ENCODE measurements at regions not wholly inside any gene's neighbourhood (a gene's known extent, or its start where the extent isn't known, plus 50 kb on each side); places are given as distances from the start of the nearest gene placed in this dataset.

DNA sequence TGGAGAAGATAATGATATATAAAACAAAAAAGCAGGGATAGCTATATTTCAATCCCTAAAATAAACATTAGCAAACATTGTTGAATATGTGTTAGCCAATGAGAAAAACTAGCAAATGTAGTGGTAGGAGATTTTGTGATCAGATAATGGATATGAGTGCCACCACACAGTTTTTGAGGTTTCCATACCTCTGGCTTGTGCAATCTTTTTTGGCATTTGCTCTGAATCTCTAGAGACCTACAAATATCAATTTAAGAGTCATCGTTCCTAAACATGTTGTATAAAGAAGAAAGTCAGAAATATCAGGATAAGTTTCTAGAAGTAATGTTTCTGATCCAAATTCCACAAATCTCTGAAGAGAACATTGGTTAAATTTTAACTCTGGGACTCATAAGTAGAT, 308.7 kb downstream of the PDGFC start:
- no peaks in the 10 kb centered on the region for H3K4me1 ChIP-seq
- DNase-seq = no peak
- H3K9ac ChIP-seq (ENCODE audit: low read depth in 2 of 2, low read length in 2 of 2) = no peak overlapping the region
- TF ChIP-seq, protein P1, sequence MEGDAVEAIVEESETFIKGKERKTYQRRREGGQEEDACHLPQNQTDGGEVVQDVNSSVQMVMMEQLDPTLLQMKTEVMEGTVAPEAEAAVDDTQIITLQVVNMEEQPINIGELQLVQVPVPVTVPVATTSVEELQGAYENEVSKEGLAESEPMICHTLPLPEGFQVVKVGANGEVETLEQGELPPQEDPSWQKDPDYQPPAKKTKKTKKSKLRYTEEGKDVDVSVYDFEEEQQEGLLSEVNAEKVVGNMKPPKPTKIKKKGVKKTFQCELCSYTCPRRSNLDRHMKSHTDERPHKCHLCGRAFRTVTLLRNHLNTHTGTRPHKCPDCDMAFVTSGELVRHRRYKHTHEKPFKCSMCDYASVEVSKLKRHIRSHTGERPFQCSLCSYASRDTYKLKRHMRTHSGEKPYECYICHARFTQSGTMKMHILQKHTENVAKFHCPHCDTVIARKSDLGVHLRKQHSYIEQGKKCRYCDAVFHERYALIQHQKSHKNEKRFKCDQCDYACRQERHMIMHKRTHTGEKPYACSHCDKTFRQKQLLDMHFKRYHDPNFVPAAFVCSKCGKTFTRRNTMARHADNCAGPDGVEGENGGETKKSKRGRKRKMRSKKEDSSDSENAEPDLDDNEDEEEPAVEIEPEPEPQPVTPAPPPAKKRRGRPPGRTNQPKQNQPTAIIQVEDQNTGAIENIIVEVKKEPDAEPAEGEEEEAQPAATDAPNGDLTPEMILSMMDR (IDR thresholded peaks at IDR 0.05) = no peak
- H3K9me3 ChIP-seq = no peaks in the 10 kb centered on the region
- H3K27ac ChIP-seq = no peak overlapping the region
- no peaks in the 10 kb centered on the region for H3K36me3 ChIP-seq
- H3K27me3 ChIP-seq = no peaks in the 10 kb centered on the region
- intact Hi-C loops (cut with DNase I) = no loop called here
- no peak overlapping the region for H3K4me3 ChIP-seq

DNA sequence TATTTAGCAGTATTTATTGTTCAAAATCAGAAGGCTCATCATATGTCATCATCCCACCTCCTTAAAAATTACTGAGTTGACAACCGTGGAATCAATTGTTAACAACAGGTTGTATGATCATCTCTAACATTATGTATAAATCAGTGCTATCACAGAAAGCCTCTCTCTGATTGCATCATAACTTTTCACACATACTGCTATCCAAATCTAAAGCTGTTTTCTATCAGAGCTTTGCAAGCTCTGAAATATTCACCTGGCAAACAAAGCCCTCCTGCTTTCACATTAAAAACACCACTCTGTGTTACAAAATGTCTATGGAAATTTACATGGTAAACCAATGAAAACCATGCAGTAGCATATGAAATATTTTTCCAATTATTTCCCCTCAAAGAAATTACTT, 310.0 kb downstream of the PDGFC start:
- H3K4me1 ChIP-seq = no peaks in the 10 kb centered on the region
- no peak overlapping the region for H3K9ac ChIP-seq (ENCODE audit: low read depth in 2 of 2, low read length in 2 of 2)
- H3K27me3 ChIP-seq = no peaks in the 10 kb centered on the region
- H3K4me3 ChIP-seq = no peak overlapping the region
- no peaks in the 10 kb centered on the region for H3K9me3 ChIP-seq
- intact Hi-C loops (cut with DNase I) = no loop called here
- TF ChIP-seq, protein P1 (IDR thresholded peaks at IDR 0.05) = no peak
- H3K27ac ChIP-seq = no peak overlapping the region
- no peak for DNase-seq
- H3K36me3 ChIP-seq = no peaks in the 10 kb centered on the region

DNA sequence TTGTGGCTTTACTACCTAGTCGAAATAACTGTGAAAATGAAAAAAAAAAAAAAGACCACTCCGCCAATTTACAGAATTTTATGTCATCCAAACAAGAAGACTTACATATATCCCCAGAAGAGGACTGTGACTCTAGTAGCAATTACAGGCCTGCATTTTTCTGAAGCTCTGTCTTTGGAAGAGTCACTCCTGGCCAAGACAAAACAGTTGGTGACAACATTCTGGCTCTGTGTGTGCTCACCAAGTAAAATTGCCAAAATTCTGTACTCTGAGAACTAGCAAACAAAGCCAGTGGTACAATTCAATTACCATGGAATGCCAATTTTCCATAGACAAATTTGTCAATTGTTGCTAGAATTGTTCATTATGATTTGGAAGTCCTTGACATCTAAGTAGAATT, 311.1 kb downstream of the PDGFC start:
- Histone ChIP-seq H3K9me3 (no peaks in the 10 kb centered on the region), H3K27ac (no peak overlapping the region), H3K9ac (ENCODE audit: low read depth in 2 of 2, low read length in 2 of 2) (no peak overlapping the region), H3K4me1 (no peaks in the 10 kb centered on the region), H3K4me3 (no peak overlapping the region), H3K27me3 (no peaks in the 10 kb centered on the region), H3K36me3 (no peaks in the 10 kb centered on the region)
- TF ChIP-seq, protein P1 (IDR thresholded peaks at IDR 0.05) = no peak
- intact Hi-C loops (cut with DNase I) = no loop called here
- DNase-seq = no peak

DNA sequence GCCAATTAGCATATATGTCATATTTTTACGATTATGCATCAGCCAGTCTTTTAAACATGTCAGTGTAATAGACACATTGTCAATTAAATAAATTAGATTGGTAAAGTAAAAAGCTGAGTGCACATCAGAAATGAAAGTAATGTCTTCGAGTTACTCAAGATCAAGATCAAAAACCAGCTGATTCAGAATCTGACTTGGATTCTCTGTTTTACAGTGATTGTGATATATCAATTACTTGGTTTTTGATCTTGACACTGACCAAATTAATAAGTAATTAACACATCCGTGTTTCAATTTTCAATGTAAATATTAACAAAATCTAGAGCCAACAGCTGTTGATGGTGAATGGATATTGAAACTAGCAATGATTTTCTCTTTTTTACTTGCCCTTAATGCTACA, 311.6 kb downstream of the PDGFC start:
- Histone ChIP-seq H3K27ac (no peak overlapping the region), H3K36me3 (no peaks in the 10 kb centered on the region), H3K9ac (ENCODE audit: low read depth in 2 of 2, low read length in 2 of 2) (no peak overlapping the region), H3K4me3 (no peak overlapping the region), H3K4me1 (no peaks in the 10 kb centered on the region), H3K27me3 (no peaks in the 10 kb centered on the region), H3K9me3 (no peaks in the 10 kb centered on the region)
- intact Hi-C loops (cut with DNase I) = no loop called here
- TF ChIP-seq, protein P1 (IDR thresholded peaks at IDR 0.05) = no peak
- DNase-seq = no peak

DNA sequence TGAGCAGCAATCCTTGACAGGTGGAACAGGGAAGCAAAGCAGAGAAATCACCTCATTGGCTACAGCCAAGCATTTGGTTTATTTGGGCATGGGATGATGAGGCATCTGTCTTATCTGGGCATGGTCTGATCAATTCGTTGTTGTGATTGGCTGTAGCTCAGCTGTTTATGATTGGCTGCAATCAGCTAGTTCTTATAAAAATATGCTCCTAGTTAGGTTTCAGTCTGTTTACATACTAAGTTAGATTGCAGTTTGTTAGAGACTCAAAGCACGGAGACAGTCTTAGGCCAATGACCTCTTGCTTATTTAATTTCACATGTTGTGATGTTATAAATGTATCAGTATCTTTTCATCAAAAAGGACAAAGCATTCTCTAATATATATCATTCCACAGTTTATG, 312.0 kb downstream of the PDGFC start:
- Histone ChIP-seq H3K36me3 (no peaks in the 10 kb centered on the region), H3K27ac (no peak overlapping the region), H3K4me3 (no peak overlapping the region), H3K4me1 (no peaks in the 10 kb centered on the region), H3K9ac (ENCODE audit: low read depth in 2 of 2, low read length in 2 of 2) (no peak overlapping the region), H3K9me3 (no peaks in the 10 kb centered on the region), H3K27me3 (no peaks in the 10 kb centered on the region)
- DNase-seq = no peak
- intact Hi-C loops (cut with DNase I) = no loop called here
- TF ChIP-seq, protein P1 (IDR thresholded peaks at IDR 0.05) = no peak

DNA sequence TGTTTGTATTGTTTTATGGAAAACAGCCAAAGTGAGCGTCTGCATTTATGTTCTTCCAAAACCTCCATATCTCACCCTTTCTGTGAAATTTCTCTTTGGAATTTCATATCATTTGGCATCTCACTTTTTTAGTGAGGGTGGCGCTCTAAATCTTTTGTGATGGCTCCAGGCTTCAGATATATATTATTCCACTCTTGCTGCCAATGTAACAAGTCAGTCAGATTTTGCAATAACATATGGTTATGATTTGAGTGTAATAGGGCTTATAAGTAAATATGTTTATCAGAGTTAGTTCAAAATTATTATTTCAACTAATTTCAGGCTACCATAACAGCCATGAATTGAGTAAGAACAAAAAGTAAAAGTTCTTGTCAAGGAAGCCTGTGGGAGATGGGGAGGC, 314.7 kb downstream of the PDGFC start:
- TF ChIP-seq, protein P1 (IDR thresholded peaks at IDR 0.05) = no peak
- no peaks in the 10 kb centered on the region for H3K4me1 ChIP-seq
- intact Hi-C loops (cut with DNase I) = no loop called here
- no peaks in the 10 kb centered on the region for H3K9me3 ChIP-seq
- no peak overlapping the region for H3K9ac ChIP-seq (ENCODE audit: low read depth in 2 of 2, low read length in 2 of 2)
- H3K4me3 ChIP-seq = no peak overlapping the region
- no peaks in the 10 kb centered on the region for H3K27me3 ChIP-seq
- no peaks in the 10 kb centered on the region for H3K36me3 ChIP-seq
- H3K27ac ChIP-seq = no peak overlapping the region
- no peak for DNase-seq
